ENCODE measurements at regions not wholly inside any gene's neighbourhood (a gene's known extent, or its start where the extent isn't known, plus 50 kb on each side); places are given as distances from the start of the nearest gene placed in this dataset.
"Not testable (repeated sequence)": the region's sequence is repeated elsewhere in the genome, so short reads cannot be mapped to it uniquely, and the experiment has no call there.

DNA sequence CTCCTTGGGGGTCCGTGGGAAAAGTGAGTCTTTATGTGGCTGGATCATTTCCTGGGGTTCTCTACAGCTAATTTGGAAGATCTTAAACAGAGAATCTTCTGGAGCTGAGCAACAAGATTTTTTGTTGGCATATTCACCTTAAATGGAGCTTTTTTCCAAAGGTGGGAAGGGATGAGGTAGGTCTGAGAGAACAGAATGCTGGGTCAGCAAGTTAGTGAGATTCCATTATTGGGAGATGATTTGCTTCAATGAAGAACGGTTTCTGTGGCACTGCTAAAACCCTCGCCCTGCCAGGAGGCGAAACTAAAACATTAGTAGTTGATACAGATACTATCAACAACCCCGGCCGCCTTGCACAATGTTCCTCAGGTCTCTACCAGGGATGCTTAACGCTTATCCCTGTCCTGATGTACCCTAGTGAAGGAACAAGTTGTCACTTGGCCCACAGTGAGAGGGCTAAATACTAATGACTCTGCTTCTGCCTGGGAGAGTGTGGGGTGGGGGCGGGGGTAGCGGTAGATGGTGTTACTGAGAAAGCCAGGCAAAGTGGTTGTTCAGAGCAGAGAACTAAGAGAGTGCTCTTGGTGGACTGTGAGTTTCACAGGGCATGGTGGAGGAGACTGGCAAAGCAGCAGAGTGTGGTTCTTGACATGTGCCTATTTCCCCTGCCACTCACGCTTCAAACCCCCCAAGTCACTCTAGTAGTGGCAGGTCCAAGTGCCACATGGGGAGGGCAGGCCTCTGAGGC, 63.7 kb upstream of the CYP2D6 start:
- Histone ChIP-seq H3K36me3 (ENCODE audit: control insufficient read depth, low read depth, low read length) (no peaks in the 10 kb centered on the region), H3K4me1 (ENCODE audit: control insufficient read depth, low read depth, low read length) (peaks cover 5% of the 10 kb centered on the region), H3K9ac (ENCODE audit: low read length) (no peak overlapping the region), H3K4me3 (ENCODE audit: low read length) (no peak overlapping the region), H3K27ac (ENCODE audit: low read length) (no peak overlapping the region), H3K27me3 (ENCODE audit: control insufficient read depth, insufficient read depth, low read length) (no peaks in the 10 kb centered on the region), H3K9me3 (ENCODE audit: control insufficient read depth, low read depth, low read length) (no peaks in the 10 kb centered on the region)

DNA sequence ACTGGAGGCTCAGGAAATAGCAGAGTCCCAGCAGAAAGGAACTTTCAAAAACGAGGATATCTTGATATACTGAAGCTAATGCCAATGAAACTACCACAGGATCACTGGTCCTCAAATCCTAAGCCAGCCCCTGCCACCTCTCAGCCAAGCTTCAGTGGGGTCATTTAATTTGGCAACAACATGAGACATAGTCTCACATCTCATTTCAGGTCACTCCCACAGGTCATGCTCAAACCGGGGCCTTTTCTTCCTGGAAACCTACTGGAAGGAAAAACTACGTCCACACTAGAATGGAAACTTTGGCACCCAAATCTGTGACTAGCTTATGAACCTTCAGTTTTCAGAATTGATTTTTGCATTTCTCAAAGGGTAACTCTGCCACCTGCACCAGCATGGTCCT, 61.9 kb upstream of the CYP2D6 start:
- no peaks in the 10 kb centered on the region for H3K36me3 ChIP-seq (ENCODE audit: control insufficient read depth, low read depth, low read length)

GRCh38 chr22:42190274-42190673, 59.7 kb upstream of the CYP2D6 start:
- no peaks in the 10 kb centered on the region for H3K9me3 ChIP-seq (ENCODE audit: control insufficient read depth, low read depth, low read length)
- H3K9ac ChIP-seq (ENCODE audit: low read length), result no peak overlapping the region
- H3K4me1 ChIP-seq (ENCODE audit: control insufficient read depth, low read depth, low read length), result peaks cover 9% of the 10 kb centered on the region
- no peaks in the 10 kb centered on the region for H3K27me3 ChIP-seq (ENCODE audit: control insufficient read depth, insufficient read depth, low read length)
- H3K4me3 ChIP-seq (ENCODE audit: low read length), result no peak overlapping the region
- no peak overlapping the region for H3K27ac ChIP-seq (ENCODE audit: low read length)
- no peaks in the 10 kb centered on the region for H3K36me3 ChIP-seq (ENCODE audit: control insufficient read depth, low read depth, low read length)

More for the DNA sequence above, 61.9 kb upstream of the CYP2D6 start:
- Histone ChIP-seq H3K4me3 (ENCODE audit: low read length) (no peak overlapping the region), H3K9ac (ENCODE audit: low read length) (no peak overlapping the region), H3K27me3 (ENCODE audit: control insufficient read depth, insufficient read depth, low read length) (no peaks in the 10 kb centered on the region), H3K9me3 (ENCODE audit: control insufficient read depth, low read depth, low read length) (no peaks in the 10 kb centered on the region), H3K4me1 (ENCODE audit: control insufficient read depth, low read depth, low read length) (peaks cover 9% of the 10 kb centered on the region), H3K27ac (ENCODE audit: low read length) (no peak overlapping the region)

DNA sequence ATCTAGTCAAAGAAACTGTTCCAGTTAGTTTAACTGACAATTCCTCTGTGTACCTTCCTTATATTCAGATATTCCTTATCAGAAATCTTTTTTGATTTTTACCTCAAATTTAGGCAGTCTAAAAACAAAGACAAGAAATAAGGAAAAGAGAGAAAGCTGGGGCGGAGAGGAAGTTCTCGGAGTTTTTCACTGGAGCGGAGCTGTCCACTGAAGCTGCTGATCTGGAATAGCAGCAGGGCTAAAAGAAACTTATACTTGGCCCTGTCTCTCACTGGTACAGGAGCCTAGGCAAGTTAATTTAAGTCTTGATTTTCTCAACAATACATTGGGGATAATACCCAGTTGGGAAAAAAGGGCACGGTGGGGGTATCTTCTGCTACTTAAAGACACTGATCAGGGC, 59.2 kb upstream of the CYP2D6 start:
- Histone ChIP-seq H3K9ac (ENCODE audit: low read length) (no peak overlapping the region), H3K4me3 (ENCODE audit: low read length) (no peak overlapping the region), H3K36me3 (ENCODE audit: control insufficient read depth, low read depth, low read length) (no peaks in the 10 kb centered on the region), H3K4me1 (ENCODE audit: control insufficient read depth, low read depth, low read length) (peaks cover 9% of the 10 kb centered on the region), H3K9me3 (ENCODE audit: control insufficient read depth, low read depth, low read length) (no peaks in the 10 kb centered on the region), H3K27ac (ENCODE audit: low read length) (no peak overlapping the region), H3K27me3 (ENCODE audit: control insufficient read depth, insufficient read depth, low read length) (no peaks in the 10 kb centered on the region)

DNA sequence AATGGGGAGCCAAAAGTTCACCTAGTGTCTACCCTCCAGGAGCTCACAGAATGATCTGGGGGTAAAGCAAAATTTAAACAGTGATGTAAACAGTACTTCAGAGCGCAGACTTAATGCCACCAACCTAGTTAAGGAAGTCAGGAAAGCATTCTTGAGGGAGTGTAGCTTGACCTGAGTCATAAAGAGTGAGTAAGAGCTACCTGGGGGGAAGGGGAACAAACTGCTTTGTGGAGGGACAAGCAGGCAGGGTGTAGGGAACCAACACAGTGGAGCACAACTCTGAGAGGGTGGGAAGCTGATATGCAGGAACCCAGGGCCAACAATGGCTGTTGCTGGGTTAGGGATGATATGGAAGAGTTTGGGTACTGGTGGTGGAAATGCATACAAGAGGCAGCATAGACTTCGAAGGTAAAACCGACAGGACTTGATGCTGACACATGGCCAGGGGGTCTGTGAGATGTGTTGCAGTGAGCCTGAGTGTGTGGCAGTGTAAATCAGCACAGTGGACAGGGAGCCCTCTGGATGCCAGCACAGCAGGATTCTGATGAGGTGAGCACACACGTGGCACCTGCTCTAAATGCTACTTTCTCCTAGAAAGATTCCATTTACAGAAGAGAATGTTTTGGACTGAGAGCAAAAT, 58.3 kb upstream of the CYP2D6 start:
- no peak overlapping the region for H3K9ac ChIP-seq (ENCODE audit: low read length)
- peaks cover 7% of the 10 kb centered on the region for H3K4me1 ChIP-seq (ENCODE audit: control insufficient read depth, low read depth, low read length)
- no peaks in the 10 kb centered on the region for H3K9me3 ChIP-seq (ENCODE audit: control insufficient read depth, low read depth, low read length)
- H3K36me3 ChIP-seq (ENCODE audit: control insufficient read depth, low read depth, low read length), result no peaks in the 10 kb centered on the region
- no peaks in the 10 kb centered on the region for H3K27me3 ChIP-seq (ENCODE audit: control insufficient read depth, insufficient read depth, low read length)
- no peak overlapping the region for H3K4me3 ChIP-seq (ENCODE audit: low read length)
- H3K27ac ChIP-seq (ENCODE audit: low read length), result no peak overlapping the region

DNA sequence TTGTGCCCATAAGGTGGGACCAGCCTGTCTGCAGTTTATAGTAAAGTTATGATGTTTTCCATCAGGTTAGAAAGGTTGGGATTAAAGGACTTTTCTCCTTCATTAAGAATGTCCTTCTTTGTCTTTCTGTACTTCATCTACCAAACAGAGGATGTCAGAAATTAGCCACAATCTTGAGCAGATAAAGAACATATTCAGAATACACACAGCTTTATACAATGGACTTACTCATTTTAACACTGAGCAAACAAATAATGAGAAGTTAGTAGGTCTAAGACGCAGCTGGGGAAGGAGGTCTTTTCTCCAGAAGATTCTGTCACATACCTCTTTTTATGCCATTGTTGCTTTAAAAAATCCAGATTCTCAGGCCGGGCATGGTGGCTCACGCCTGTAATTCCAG, 57.0 kb upstream of the CYP2D6 start:
- no peak overlapping the region for H3K27ac ChIP-seq (ENCODE audit: low read length)
- peaks cover 7% of the 10 kb centered on the region for H3K4me1 ChIP-seq (ENCODE audit: control insufficient read depth, low read depth, low read length)
- no peaks in the 10 kb centered on the region for H3K27me3 ChIP-seq (ENCODE audit: control insufficient read depth, insufficient read depth, low read length)
- H3K4me3 ChIP-seq (ENCODE audit: low read length), result no peak overlapping the region
- no peaks in the 10 kb centered on the region for H3K9me3 ChIP-seq (ENCODE audit: control insufficient read depth, low read depth, low read length)
- no peaks in the 10 kb centered on the region for H3K36me3 ChIP-seq (ENCODE audit: control insufficient read depth, low read depth, low read length)
- H3K9ac ChIP-seq (ENCODE audit: low read length), result no peak overlapping the region

DNA sequence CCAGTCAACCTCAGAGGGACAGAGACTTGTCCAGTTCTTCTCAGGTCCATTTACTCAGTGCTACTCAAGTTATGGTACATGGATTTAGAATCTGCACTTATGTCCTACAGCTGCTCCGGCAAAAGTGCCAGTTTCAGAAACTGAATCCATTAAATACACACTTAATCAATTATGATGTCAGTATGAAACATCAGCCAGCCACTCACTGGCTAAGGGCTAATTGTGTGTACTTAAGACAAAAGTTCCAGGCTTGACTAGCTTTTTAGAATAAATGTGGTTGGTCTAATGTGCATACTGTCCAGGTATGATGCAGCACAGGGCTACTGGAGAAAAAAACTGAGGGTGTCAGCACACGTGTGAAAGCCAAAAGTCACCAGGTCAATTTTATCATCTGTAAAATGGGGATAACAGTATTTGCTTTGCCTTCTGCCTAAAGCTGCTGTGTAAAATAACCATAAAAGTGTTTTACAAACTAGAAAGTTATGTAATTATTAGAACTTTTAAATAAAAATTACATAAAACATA, 55.4 kb upstream of the CYP2D6 start:
- peaks cover 7% of the 10 kb centered on the region for H3K4me1 ChIP-seq (ENCODE audit: control insufficient read depth, low read depth, low read length)
- no peak overlapping the region for H3K9ac ChIP-seq (ENCODE audit: low read length)
- H3K27me3 ChIP-seq (ENCODE audit: control insufficient read depth, insufficient read depth, low read length), result no peaks in the 10 kb centered on the region
- no peak overlapping the region for H3K4me3 ChIP-seq (ENCODE audit: low read length)
- no peak overlapping the region for H3K27ac ChIP-seq (ENCODE audit: low read length)
- no peaks in the 10 kb centered on the region for H3K9me3 ChIP-seq (ENCODE audit: control insufficient read depth, low read depth, low read length)
- no peaks in the 10 kb centered on the region for H3K36me3 ChIP-seq (ENCODE audit: control insufficient read depth, low read depth, low read length)

DNA sequence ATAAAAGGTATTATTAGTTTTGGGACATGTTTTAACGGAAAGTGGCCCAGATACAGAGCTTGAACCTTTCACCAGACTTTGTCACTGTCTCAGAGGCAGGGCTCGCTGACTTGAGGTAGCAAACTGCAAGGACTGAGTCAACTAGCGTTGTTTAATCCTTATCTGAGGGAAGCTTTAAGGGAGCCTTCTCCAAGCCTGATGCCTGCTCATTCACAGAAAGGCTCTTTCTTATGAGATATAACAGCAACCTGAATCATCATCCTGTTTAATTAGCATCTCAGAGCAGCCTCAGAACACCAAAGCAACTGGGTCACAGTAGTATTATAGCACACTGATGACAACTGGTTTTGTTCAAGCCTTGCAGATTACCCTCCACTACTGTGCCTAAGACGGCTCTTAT, 54.2 kb upstream of the CYP2D6 start:
- no peaks in the 10 kb centered on the region for H3K9me3 ChIP-seq (ENCODE audit: control insufficient read depth, low read depth, low read length)
- H3K27me3 ChIP-seq (ENCODE audit: control insufficient read depth, insufficient read depth, low read length), result no peaks in the 10 kb centered on the region
- H3K9ac ChIP-seq (ENCODE audit: low read length), result no peak overlapping the region
- H3K27ac ChIP-seq (ENCODE audit: low read length), result no peak overlapping the region
- no peaks in the 10 kb centered on the region for H3K36me3 ChIP-seq (ENCODE audit: control insufficient read depth, low read depth, low read length)
- peaks cover 6% of the 10 kb centered on the region for H3K4me1 ChIP-seq (ENCODE audit: control insufficient read depth, low read depth, low read length)
- no peak overlapping the region for H3K4me3 ChIP-seq (ENCODE audit: low read length)

DNA sequence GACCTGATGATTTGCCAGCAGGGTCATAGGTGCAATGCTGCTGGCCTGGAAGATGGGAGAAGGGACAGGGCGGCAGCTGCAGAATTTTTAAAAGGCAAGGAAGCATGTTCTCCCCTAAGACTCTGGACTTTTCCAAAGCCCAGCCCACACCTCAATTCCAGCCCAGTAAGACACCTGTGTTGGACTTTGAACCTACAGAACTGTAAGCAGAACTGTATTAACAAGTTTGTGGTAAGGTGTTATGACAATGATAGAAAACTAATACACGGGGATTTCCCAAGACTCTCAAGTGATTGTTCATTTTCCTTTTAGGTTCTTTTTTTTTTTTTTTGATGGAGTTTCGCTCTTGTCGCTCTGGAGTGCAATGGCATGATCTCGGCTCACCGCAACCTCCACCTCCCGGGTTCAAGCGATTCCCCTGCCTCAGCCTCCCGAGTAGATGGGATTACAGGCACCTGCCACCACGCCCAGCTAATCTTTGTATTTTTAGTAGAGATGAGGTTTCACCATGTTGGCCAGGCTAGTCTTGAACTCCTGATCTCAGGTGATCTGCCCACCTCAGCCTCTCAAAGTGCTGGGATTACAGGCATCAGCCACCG, 53.0 kb upstream of the CYP2D6 start:
- not testable (repeated sequence) for H3K27ac ChIP-seq (ENCODE audit: low read length); H3K9me3 ChIP-seq (ENCODE audit: control insufficient read depth, low read depth, low read length); H3K4me1 ChIP-seq (ENCODE audit: control insufficient read depth, low read depth, low read length); H3K36me3 ChIP-seq (ENCODE audit: control insufficient read depth, low read depth, low read length); H3K27me3 ChIP-seq (ENCODE audit: control insufficient read depth, insufficient read depth, low read length); H3K4me3 ChIP-seq (ENCODE audit: low read length); H3K9ac ChIP-seq (ENCODE audit: low read length)

GRCh38 chr22:42180349-42180842, 49.8 kb upstream of the CYP2D6 start:
- Histone ChIP-seq H3K36me3 (ENCODE audit: control insufficient read depth, low read depth, low read length) (peaks cover 4% of the 10 kb centered on the region), H3K9ac (ENCODE audit: low read length) (no peak overlapping the region), H3K4me1 (ENCODE audit: control insufficient read depth, low read depth, low read length) (no peaks in the 10 kb centered on the region), H3K9me3 (ENCODE audit: control insufficient read depth, low read depth, low read length) (no peaks in the 10 kb centered on the region), H3K27ac (ENCODE audit: low read length) (no peak overlapping the region), H3K4me3 (ENCODE audit: low read length) (no peak overlapping the region), H3K27me3 (ENCODE audit: control insufficient read depth, insufficient read depth, low read length) (no peaks in the 10 kb centered on the region)

Measured in iPS-18a (cell line).